GM12865 (cell line): ENCODE measurements at regions not wholly inside any gene's neighbourhood (a gene's known extent, or its start where the extent isn't known, plus 50 kb on each side); places are given as distances from the start of the nearest gene placed in this dataset.

Source experiments
- DNase-seq: peaks from one replicate; pipeline ENCODE4 v3.0.0; 2010; ENCODE audit warnings: low read depth
- H3K4me3 ChIP-seq: 2 replicates; pipeline ENCODE4 v1.5.1; 2011; ENCODE audit warnings: mild to moderate bottlenecking, low read depth, low read length, control low read depth
- CTCF ChIP-seq: IDR thresholded peaks from 2 replicates; pipeline ENCODE4 v1.5.1; 2011; ENCODE audit warnings: low read length, control low read depth, low read depth, inconsistent platforms; ENCODE audit not compliant: insufficient read depth; ENCODE audit errors: missing control alignments

GRCh38 chr3:168384990-168385389 is 289.3 kb upstream of the GOLIM4 start:
- no peak overlapping the region for H3K4me3 ChIP-seq
- TF ChIP-seq CTCF: no peak
- no peak for DNase-seq

GRCh38 chr3:168383573-168383972 is 287.8 kb upstream of the GOLIM4 start:
- H3K4me3 ChIP-seq: no peak overlapping the region
- no peak for DNase-seq
- TF ChIP-seq CTCF: no peak

- no peak for DNase-seq
- no peak overlapping the region for H3K4me3 ChIP-seq
These were observed 276.1 kb upstream of the GOLIM4 start for GRCh38 chr3:168371846-168372245.

GRCh38 chr3:168364967-168365366 is 269.2 kb upstream of the GOLIM4 start:
- no peak for DNase-seq
- no peak overlapping the region for H3K4me3 ChIP-seq
- TF ChIP-seq CTCF: no peak

More at GRCh38 chr3:168371846-168372245, 276.1 kb upstream of the GOLIM4 start:
- no peak for TF ChIP-seq CTCF

- no peak for DNase-seq
- H3K4me3 ChIP-seq: no peak overlapping the region
- TF ChIP-seq CTCF: no peak
These were observed 267.0 kb upstream of the GOLIM4 start for GRCh38 chr3:168362661-168363247.

DNA sequence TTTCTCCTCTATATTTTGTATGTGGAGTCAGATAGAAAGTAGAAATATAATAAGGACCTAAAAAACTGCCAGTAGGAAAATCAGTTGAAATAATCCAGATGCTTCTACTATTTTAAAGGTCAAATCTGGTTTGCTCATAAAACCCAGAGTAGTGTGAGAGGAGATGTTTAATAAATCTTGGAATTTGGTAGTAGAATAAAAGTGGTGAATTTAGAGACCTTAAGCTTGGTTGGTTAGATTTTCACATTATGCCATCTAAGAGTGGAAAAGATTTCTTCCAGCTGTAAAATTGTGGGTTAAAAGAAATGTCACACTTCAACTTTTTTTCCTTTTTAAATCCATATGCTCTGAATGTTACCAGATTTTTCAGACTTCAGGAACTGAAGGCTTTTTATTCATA is 266.4 kb upstream of the GOLIM4 start:
- no peak for TF ChIP-seq CTCF
- H3K4me3 ChIP-seq: no peak overlapping the region
- no peak for DNase-seq

DNA sequence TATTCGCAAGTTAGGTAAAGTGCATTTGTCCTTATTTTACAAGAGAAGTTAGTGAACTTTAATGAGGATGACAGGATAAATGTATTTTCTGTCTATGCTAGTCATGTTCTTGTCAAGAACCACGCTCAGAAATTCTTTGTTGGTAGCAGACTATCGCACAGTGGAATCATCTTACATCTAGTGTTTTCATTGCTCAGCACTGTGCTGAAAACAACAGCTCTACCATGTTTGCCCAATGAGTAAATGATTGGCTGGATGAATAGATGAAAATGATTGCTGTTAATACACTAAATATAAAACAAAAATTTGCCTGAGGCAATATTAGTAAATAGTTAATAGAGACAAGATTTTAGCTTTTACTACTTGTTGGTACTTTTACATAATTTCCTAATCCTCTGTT is 265.3 kb upstream of the GOLIM4 start:
- no peak for TF ChIP-seq CTCF
- no peak for DNase-seq
- H3K4me3 ChIP-seq: no peak overlapping the region
